WTC11 (cell line): ENCODE measurements at regions not wholly inside any gene's neighbourhood (a gene's known extent, or its start where the extent isn't known, plus 50 kb on each side); places are given as distances from the start of the nearest gene placed in this dataset.

Experiments
- ATAC-seq: fragments of 200-7000 bp; cut with Tn5 transposase; 2 replicates; pipeline ENCODE4 v1.10.0; 2021; ENCODE audit warnings: mild to moderate bottlenecking, moderate library complexity
- CTCF ChIA-PET: fragments of 300-600 bp; sonication (Branson Sonifier 250); formaldehyde crosslinking; loops from one replicate; lab custom pipeline; 2021; ENCODE audit warnings: antibody characterized with exemption; lab: Charles Lee
- POLR2A ChIA-PET: fragments of 350-600 bp; sonication (Branson Sonifier 250); formaldehyde crosslinking; loops from one replicate; lab custom pipeline; 2021; ENCODE audit warnings: antibody characterized with exemption; lab: Charles Lee
- DNase-seq: peaks from one replicate; pipeline ENCODE4 v3.0.0; 2021; ENCODE audit warnings: low spot score
- H3K27ac Mint-ChIP-seq: 2 replicates; pipeline ENCODE4 v1.8.0; 2021; ENCODE audit warnings: mixed read lengths
- H3K27me3 Mint-ChIP-seq: 2 replicates; pipeline ENCODE4 v1.8.0; 2021; ENCODE audit warnings: low read depth, mild to moderate bottlenecking, moderate library complexity, mixed read lengths
- H3K36me3 Mint-ChIP-seq: 2 replicates; pipeline ENCODE4 v1.8.0; 2021; ENCODE audit warnings: mixed read lengths
- H3K4me1 Mint-ChIP-seq: 2 replicates; pipeline ENCODE4 v1.8.0; 2022; ENCODE audit warnings: mixed read lengths
- H3K4me3 Mint-ChIP-seq: 2 replicates; pipeline ENCODE4 v1.8.0; 2021; ENCODE audit warnings: mild to moderate bottlenecking, moderate library complexity, mixed read lengths
- H3K9me3 Mint-ChIP-seq: 2 replicates; pipeline ENCODE4 v1.8.0; 2021; ENCODE audit warnings: mixed read lengths
- ESRRA ChIP-seq: sonication (generic); formaldehyde crosslinking; IDR thresholded peaks from 2 replicates; pipeline ENCODE4 v1.8.1; 2022; ENCODE audit warnings: mild to moderate bottlenecking, missing genetic modification reagents, borderline replicate concordance
- FOXK1 ChIP-seq: sonication (generic); formaldehyde crosslinking; IDR thresholded peaks from 2 replicates; pipeline ENCODE4 v1.8.0; 2022; ENCODE audit warnings: mild to moderate bottlenecking, moderate library complexity, missing genetic modification reagents
- GTF2I ChIP-seq: fragments of 250-450 bp; sonication (Bioruptor Pico); conservative IDR thresholded peaks from 2 replicates; pipeline ENCODE4 v1.4.0; 2021; ENCODE audit warnings: mild to moderate bottlenecking
- IRF2 ChIP-seq: sonication (generic); formaldehyde crosslinking; IDR thresholded peaks from 2 replicates; pipeline ENCODE4 v1.8.0; 2022; ENCODE audit warnings: low read depth, missing genetic modification reagents, borderline replicate concordance
- NR1H2 ChIP-seq: sonication (generic); formaldehyde crosslinking; IDR thresholded peaks from 2 replicates; pipeline ENCODE4 v1.9.0; 2021; ENCODE audit warnings: mild to moderate bottlenecking, moderate library complexity, missing genetic modification reagents
- PRRX2 ChIP-seq: fragments of 250-450 bp; sonication (Bioruptor Pico); IDR thresholded peaks from 2 replicates; pipeline ENCODE4 v1.8.0; 2021; ENCODE audit warnings: mild to moderate bottlenecking
- SMAD3 ChIP-seq: sonication (generic); formaldehyde crosslinking; IDR thresholded peaks from 2 replicates; pipeline ENCODE4 v1.8.0; 2022; ENCODE audit warnings: missing genetic modification reagents, mild to moderate bottlenecking, borderline replicate concordance
- SOX15 ChIP-seq: fragments of 250-450 bp; sonication (Bioruptor Pico); IDR thresholded peaks from 2 replicates; pipeline ENCODE4 v1.9.0; 2021; ENCODE audit warnings: mild to moderate bottlenecking
- ZBTB21 ChIP-seq: sonication (generic); formaldehyde crosslinking; IDR thresholded peaks from 2 replicates; pipeline ENCODE4 v1.8.1; 2023; ENCODE audit warnings: mild to moderate bottlenecking, missing genetic modification reagents, borderline replicate concordance
- ZNF396 ChIP-seq: fragments of 250-450 bp; sonication (Bioruptor Pico); IDR thresholded peaks from 2 replicates; pipeline ENCODE4 v1.8.0; 2021; ENCODE audit warnings: mild to moderate bottlenecking, moderate library complexity, borderline replicate concordance
- TF ChIP-seq, protein P1 (sequence below): sonication (generic); formaldehyde crosslinking; IDR thresholded peaks from 2 replicates; pipeline ENCODE4 v1.8.0; 2023; ENCODE audit warnings: mild to moderate bottlenecking, missing genetic modification reagents
- TF ChIP-seq, protein P2 (sequence below): sonication (generic); formaldehyde crosslinking; IDR thresholded peaks from 2 replicates; pipeline ENCODE4 v1.8.1; 2023; ENCODE audit warnings: mild to moderate bottlenecking, moderate library complexity, missing genetic modification reagents
- TF ChIP-seq, protein P3 (sequence below): fragments of 250-450 bp; sonication (Bioruptor Pico); IDR thresholded peaks from 2 replicates; pipeline ENCODE4 v1.9.0; 2021; ENCODE audit warnings: mild to moderate bottlenecking, borderline replicate concordance
- TF ChIP-seq, protein P4 (sequence below): fragments of 250-450 bp; sonication (Bioruptor Pico); conservative IDR thresholded peaks from 2 replicates; pipeline ENCODE4 v1.9.0; 2021; ENCODE audit warnings: mild to moderate bottlenecking
- TF ChIP-seq, protein P5 (sequence below): sonication (generic); formaldehyde crosslinking; IDR thresholded peaks from 2 replicates; pipeline ENCODE4 v1.8.0; 2023; ENCODE audit warnings: missing genetic modification reagents

DNA sequence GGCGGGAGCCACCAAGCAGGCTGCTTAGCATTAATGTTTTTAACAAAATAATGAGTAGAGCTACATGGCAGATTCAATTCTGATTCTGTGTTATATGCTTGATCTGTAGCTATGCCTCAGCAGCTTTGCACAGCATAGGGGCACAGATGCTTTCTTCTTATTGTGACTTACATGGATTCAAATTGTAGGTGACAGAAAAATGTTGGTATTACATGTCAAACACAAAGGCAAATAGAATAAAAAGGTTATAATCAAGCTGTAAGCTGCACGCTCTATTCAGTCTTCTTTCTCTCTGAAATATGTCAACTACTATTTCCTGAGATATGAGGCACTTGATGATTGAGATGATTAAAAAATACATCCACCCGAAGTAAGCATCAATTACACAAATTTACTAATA is 1573.8 kb downstream of the FAM181B start (continued):
- TF ChIP-seq, protein P1, sequence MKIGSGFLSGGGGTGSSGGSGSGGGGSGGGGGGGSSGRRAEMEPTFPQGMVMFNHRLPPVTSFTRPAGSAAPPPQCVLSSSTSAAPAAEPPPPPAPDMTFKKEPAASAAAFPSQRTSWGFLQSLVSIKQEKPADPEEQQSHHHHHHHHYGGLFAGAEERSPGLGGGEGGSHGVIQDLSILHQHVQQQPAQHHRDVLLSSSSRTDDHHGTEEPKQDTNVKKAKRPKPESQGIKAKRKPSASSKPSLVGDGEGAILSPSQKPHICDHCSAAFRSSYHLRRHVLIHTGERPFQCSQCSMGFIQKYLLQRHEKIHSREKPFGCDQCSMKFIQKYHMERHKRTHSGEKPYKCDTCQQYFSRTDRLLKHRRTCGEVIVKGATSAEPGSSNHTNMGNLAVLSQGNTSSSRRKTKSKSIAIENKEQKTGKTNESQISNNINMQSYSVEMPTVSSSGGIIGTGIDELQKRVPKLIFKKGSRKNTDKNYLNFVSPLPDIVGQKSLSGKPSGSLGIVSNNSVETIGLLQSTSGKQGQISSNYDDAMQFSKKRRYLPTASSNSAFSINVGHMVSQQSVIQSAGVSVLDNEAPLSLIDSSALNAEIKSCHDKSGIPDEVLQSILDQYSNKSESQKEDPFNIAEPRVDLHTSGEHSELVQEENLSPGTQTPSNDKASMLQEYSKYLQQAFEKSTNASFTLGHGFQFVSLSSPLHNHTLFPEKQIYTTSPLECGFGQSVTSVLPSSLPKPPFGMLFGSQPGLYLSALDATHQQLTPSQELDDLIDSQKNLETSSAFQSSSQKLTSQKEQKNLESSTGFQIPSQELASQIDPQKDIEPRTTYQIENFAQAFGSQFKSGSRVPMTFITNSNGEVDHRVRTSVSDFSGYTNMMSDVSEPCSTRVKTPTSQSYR (CRISPR knock-in tag) = no peak
- TF ChIP-seq, protein P2, sequence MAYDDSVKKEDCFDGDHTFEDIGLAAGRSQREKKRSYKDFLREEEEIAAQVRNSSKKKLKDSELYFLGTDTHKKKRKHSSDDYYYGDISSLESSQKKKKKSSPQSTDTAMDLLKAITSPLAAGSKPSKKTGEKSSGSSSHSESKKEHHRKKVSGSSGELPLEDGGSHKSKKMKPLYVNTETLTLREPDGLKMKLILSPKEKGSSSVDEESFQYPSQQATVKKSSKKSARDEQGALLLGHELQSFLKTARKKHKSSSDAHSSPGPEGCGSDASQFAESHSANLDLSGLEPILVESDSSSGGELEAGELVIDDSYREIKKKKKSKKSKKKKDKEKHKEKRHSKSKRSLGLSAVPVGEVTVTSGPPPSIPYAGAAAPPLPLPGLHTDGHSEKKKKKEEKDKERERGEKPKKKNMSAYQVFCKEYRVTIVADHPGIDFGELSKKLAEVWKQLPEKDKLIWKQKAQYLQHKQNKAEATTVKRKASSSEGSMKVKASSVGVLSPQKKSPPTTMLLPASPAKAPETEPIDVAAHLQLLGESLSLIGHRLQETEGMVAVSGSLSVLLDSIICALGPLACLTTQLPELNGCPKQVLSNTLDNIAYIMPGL = no peak
- no peak for TF ChIP-seq ZNF396 (CRISPR knock-in tag)
- TF ChIP-seq, protein P3, sequence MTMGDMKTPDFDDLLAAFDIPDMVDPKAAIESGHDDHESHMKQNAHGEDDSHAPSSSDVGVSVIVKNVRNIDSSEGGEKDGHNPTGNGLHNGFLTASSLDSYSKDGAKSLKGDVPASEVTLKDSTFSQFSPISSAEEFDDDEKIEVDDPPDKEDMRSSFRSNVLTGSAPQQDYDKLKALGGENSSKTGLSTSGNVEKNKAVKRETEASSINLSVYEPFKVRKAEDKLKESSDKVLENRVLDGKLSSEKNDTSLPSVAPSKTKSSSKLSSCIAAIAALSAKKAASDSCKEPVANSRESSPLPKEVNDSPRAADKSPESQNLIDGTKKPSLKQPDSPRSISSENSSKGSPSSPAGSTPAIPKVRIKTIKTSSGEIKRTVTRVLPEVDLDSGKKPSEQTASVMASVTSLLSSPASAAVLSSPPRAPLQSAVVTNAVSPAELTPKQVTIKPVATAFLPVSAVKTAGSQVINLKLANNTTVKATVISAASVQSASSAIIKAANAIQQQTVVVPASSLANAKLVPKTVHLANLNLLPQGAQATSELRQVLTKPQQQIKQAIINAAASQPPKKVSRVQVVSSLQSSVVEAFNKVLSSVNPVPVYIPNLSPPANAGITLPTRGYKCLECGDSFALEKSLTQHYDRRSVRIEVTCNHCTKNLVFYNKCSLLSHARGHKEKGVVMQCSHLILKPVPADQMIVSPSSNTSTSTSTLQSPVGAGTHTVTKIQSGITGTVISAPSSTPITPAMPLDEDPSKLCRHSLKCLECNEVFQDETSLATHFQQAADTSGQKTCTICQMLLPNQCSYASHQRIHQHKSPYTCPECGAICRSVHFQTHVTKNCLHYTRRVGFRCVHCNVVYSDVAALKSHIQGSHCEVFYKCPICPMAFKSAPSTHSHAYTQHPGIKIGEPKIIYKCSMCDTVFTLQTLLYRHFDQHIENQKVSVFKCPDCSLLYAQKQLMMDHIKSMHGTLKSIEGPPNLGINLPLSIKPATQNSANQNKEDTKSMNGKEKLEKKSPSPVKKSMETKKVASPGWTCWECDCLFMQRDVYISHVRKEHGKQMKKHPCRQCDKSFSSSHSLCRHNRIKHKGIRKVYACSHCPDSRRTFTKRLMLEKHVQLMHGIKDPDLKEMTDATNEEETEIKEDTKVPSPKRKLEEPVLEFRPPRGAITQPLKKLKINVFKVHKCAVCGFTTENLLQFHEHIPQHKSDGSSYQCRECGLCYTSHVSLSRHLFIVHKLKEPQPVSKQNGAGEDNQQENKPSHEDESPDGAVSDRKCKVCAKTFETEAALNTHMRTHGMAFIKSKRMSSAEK (CRISPR knock-in tag) = no peak
- TF ChIP-seq PRRX2 (CRISPR knock-in tag) = no peak
- TF ChIP-seq GTF2I (CRISPR knock-in tag) = no peak
- TF ChIP-seq, all 79 proteins: peak for 0

DNA sequence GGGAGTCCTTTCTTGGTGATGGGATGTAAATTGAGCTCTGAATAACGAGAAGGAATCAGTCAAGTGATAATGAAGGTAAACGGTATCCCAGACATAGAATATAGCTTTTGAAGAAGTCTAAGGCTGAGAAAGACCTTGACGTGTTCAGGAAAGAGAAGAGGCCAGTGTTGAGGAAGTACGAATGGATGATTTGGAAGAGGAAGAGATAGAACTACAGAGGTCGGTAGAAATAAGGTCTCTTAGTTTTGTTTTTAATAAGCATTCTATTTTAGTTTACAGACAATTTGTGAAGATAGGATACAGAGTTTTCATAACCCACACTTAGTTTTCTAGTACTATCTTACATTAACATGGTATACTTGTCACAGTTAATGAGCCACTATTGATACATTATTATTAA is 1598.1 kb downstream of the FAM181B start:
- H3K4me3 Mint-ChIP-seq = no peak overlapping the region
- DNase-seq (no peak), ATAC-seq (no peak)
- no peaks in the 10 kb centered on the region for H3K9me3 Mint-ChIP-seq
- POLR2A ChIA-PET = no interaction called here
- no peaks in the 10 kb centered on the region for H3K36me3 Mint-ChIP-seq
- no peaks in the 10 kb centered on the region for H3K4me1 Mint-ChIP-seq
- H3K27ac Mint-ChIP-seq = no peak overlapping the region
- CTCF ChIA-PET = no interaction called here
- no peaks in the 10 kb centered on the region for H3K27me3 Mint-ChIP-seq
- no peak for TF ChIP-seq SOX15 (CRISPR knock-in tag)

DNA sequence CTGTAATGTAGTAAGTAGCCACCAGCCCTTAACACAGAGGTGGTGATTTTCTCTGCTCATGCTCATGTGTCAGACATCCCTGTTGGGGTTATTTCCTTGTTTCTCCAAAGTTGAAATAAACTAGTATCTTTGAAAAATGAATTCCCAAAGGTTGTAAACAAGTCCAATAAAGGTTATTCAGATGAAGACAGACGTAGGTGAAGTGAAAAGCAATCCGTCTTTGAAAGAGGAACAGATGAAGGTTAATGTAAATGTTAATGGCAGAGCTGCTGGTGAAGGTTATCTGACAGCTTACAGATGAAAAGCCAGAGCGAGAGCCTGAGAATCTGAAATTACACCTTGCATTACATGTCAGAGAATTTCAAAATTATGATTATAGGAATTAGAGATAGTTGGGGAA is 1604.0 kb downstream of the FAM181B start:
- Mint-ChIP-seq H3K9me3 (no peaks in the 10 kb centered on the region), H3K4me3 (no peak overlapping the region), H3K36me3 (no peaks in the 10 kb centered on the region), H3K27me3 (no peaks in the 10 kb centered on the region), H3K27ac (no peak overlapping the region), H3K4me1 (no peaks in the 10 kb centered on the region)
- TF ChIP-seq ESRRA (no peak), SMAD3 (CRISPR knock-in tag) (no peak), SOX15 (CRISPR knock-in tag) (no peak), FOXK1 (CRISPR knock-in tag) (no peak), ZBTB21 (CRISPR knock-in tag) (no peak), NR1H2 (no peak), IRF2 (CRISPR knock-in tag) (no peak)
- TF ChIP-seq, protein P4, sequence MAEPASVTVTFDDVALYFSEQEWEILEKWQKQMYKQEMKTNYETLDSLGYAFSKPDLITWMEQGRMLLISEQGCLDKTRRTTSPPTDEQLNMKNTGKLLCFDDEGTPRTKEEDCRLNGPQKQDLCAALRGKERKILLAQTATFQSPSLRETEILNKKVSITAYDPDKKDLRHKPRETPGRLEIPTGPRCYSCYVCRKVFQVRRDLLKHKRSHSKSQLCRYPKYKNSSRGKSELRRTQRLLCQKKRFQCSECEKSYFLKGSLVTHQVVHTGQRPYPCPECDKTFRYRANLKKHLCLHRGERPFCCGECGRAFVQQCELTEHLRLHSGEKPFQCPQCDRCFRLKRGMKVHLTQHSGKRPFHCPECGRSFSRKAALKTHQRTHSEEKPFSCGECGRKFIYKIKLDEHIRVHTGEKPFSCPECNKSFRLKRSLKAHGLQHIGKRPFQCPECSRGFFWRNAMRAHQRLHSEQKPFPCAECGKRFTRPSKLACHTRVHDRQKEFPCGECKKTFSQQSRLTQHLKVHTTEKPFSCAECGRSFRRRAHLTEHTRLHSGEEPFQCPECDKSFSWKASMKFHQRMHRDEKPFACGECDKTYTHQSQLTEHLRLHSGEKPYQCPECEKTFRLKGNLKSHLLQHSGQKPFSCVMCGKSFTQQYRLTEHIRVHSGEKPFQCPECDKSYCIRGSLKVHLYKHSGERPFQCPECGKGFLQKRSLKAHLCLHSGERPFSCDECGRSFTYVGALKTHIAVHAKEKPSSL = no peak
- TF ChIP-seq, protein P5, sequence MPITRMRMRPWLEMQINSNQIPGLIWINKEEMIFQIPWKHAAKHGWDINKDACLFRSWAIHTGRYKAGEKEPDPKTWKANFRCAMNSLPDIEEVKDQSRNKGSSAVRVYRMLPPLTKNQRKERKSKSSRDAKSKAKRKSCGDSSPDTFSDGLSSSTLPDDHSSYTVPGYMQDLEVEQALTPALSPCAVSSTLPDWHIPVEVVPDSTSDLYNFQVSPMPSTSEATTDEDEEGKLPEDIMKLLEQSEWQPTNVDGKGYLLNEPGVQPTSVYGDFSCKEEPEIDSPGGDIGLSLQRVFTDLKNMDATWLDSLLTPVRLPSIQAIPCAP (CRISPR knock-in tag) = no peak
- no peak for DNase-seq
- no peak for ATAC-seq
- ChIA-PET CTCF (no interaction called here), POLR2A (no interaction called here)
